Adrenal gland (tissue), 9 donors: ENCODE measurements at regions not wholly inside any gene's neighbourhood (a gene's known extent, or its start where the extent isn't known, plus 50 kb on each side); places are given as distances from the start of the nearest gene placed in this dataset.

Source experiments
- DNase-seq, 7 donors: peaks; one replicate each; pipeline ENCODE4 v3.0.0-alpha.2; 2019 to 2020
- H3K27ac ChIP-seq, 5 donors: fragments of 200-600 bp; sonication (generic) in 4 of 5; 1 replicate in 3 of 5; 2 replicates in 2 of 5; pipeline versions ENCODE4 v1.5.1 to v1.8.0; 2016 to 2020; ENCODE audit warnings: mild to moderate bottlenecking in 1 of 5
- H3K27me3 ChIP-seq: fragments of 200-600 bp; 2 replicates; pipeline ENCODE4 v1.8.0; 2021
- H3K36me3 ChIP-seq, 2 donors: fragments of 200-600 bp; replicated peaks in 1 of 2; 1 replicate in 1 of 2; 2 replicates in 1 of 2; pipeline versions ENCODE4 v1.5.1 to v1.8.0; 2018 to 2022
- H3K4me1 ChIP-seq, 2 donors: fragments of 200-600 bp; replicated peaks in 1 of 2; 1 replicate in 1 of 2; 2 replicates in 1 of 2; pipeline versions ENCODE4 v1.5.1 to v1.8.0; 2018 to 2021
- H3K4me3 ChIP-seq, 4 donors: fragments of 200-600 bp; sonication (generic) in 3 of 4; one replicate each; pipeline ENCODE4 v1.5.1; 2016 to 2018
- H3K9me3 ChIP-seq, 3 donors: fragments of 200-600 bp; sonication (generic) in 1 of 3; replicated peaks in 1 of 3; 1 replicate in 2 of 3; 2 replicates in 1 of 3; pipeline versions ENCODE4 v1.5.1 to v1.8.0; 2016 to 2021
- CTCF ChIP-seq, 6 experiments: fragments of 450-650 bp in 4 of 6; fragments of 200-600 bp in 2 of 6; sonication (generic) in 1 of 6; IDR thresholded peaks; 1 replicate in 5 of 6; 2 replicates in 1 of 6; pipeline versions ENCODE4 v1.5.1 to v1.8.0; 2016 to 2021; ENCODE audit warnings: antibody characterized with exemption in 6 of 6, mild to moderate bottlenecking in 2 of 6, moderate library complexity in 1 of 6
- POLR2A ChIP-seq, 2 donors: fragments of 450-650 bp; IDR thresholded peaks; one replicate each; pipeline ENCODE4 v1.6.1; 2017; ENCODE audit warnings: antibody characterized with exemption in 2 of 2, mild to moderate bottlenecking in 2 of 2, moderate library complexity in 1 of 2
- WGBS, 4 donors: extraction: QIAGEN DNeasy Blood & Tissue Kit in 2 of 4; methylation state at CpG; one replicate each; pipeline versions ENCODE4 v1.1.5 to v1.1.7; 2013 to 2017; 5-methylcytosine and 5-hydroxymethylcytosine counted together
- intact Hi-C, 2 donors: fragments of 100-400 bp; cut with DNase I; formaldehyde crosslinking; loops; one replicate each; pipeline versions ENCODE4 v1.14.1 to v1.15.0; 2022 to 2023
- donor health status: healthy with polysubstance abuse.
- donor health status: Bipolar disorder and iron deficiency.
- donor health status: DM: yes; HTN: yes; CAD: no.
- donor health status: DM: no; HTN: no; CAD: no.
- donor health status: DM: no; HTN: no; CAD: no.

GRCh38 chrX:82081027-82081426 lies 879.1 kb downstream of the SH3BGRL start:
- intact Hi-C loops, result no loop called here
- Histone ChIP-seq H3K27me3 (peaks cover 10% of the 10 kb centered on the region), H3K4me1 (no peaks in the 10 kb centered on the region), H3K4me3 (no peak overlapping the region), H3K27ac (no peak overlapping the region), H3K36me3 (no peaks in the 10 kb centered on the region), H3K9me3 (peaks cover 0 to 8% (median 0%) of the 10 kb centered on the region in 3 donors)
- TF ChIP-seq POLR2A (IDR thresholded peaks at IDR 0.05) (no peak), CTCF (IDR thresholded peaks at IDR 0.05) (peak in 4 of 6 experiments; percentile 10 to 28 (median 16))
- DNase-seq, result peak in 1 of 7 donors; percentile 2
- WGBS, 4 donors, result 0 to 17% (median 0%) methylated on average over 1 of the region's 1 CpG

GRCh38 chrX:82087699-82088098 lies 885.8 kb downstream of the SH3BGRL start:
- DNase-seq, result peak; percentile 32 to 73 (median 64)
- H3K27me3 ChIP-seq, result no peaks in the 10 kb centered on the region
- H3K4me3 ChIP-seq, result no peak overlapping the region
- 19 to 26% (median 21%) methylated on average over 3 of the region's 3 CpGs for WGBS, 4 donors
- no peaks in the 10 kb centered on the region for H3K36me3 ChIP-seq
- peaks cover 0 to 7% of the 10 kb centered on the region in 2 donors for H3K4me1 ChIP-seq
- TF ChIP-seq CTCF (IDR thresholded peaks at IDR 0.05) (no peak), POLR2A (IDR thresholded peaks at IDR 0.05) (no peak)
- peaks cover 0 to 8% (median 0%) of the 10 kb centered on the region in 3 donors for H3K9me3 ChIP-seq
- no peak overlapping the region for H3K27ac ChIP-seq
- intact Hi-C loops, result no loop called here

- Histone ChIP-seq H3K9me3 (no peaks in the 10 kb centered on the region), H3K27ac (no peak overlapping the region), H3K4me3 (no peak overlapping the region), H3K4me1 (peaks cover 0 to 7% of the 10 kb centered on the region in 2 donors), H3K36me3 (no peaks in the 10 kb centered on the region), H3K27me3 (no peaks in the 10 kb centered on the region)
- intact Hi-C loops, result no loop called here
- WGBS, 4 donors, result 77 to 97% (median 95%) methylated on average over 1 of the region's 1 CpG
- TF ChIP-seq CTCF (IDR thresholded peaks at IDR 0.05) (no peak), POLR2A (IDR thresholded peaks at IDR 0.05) (no peak)
- no peak for DNase-seq
Measured at GRCh38 chrX:82092307-82092706, 890.4 kb downstream of the SH3BGRL start.

GRCh38 chrX:82125103-82125502 lies 923.2 kb downstream of the SH3BGRL start:
- H3K27ac ChIP-seq, result no peak overlapping the region
- no peak for DNase-seq
- TF ChIP-seq POLR2A (IDR thresholded peaks at IDR 0.05), result no peak
- TF ChIP-seq CTCF (IDR thresholded peaks at IDR 0.05), result no peak
- H3K4me3 ChIP-seq, result no peak overlapping the region
- H3K9me3 ChIP-seq, result no peaks in the 10 kb centered on the region
- WGBS, 4 donors, result 17 to 36% (median 19%) methylated on average over 2 of the region's 2 CpGs
- H3K36me3 ChIP-seq, result no peaks in the 10 kb centered on the region
- intact Hi-C loops, result no loop called here
- H3K27me3 ChIP-seq, result no peaks in the 10 kb centered on the region
- no peaks in the 10 kb centered on the region for H3K4me1 ChIP-seq
